C4-2B (cell line): ENCODE measurements at regions not wholly inside any gene's neighbourhood (a gene's known extent, or its start where the extent isn't known, plus 50 kb on each side); places are given as distances from the start of the nearest gene placed in this dataset.

Experiments
- CTCF ChIP-seq: fragments of 450-650 bp; conservative IDR thresholded peaks from 2 replicates; pipeline ENCODE4 v1.5.1; 2017; ENCODE audit warnings: mild to moderate bottlenecking
- ZFX ChIP-seq: fragments of 450-650 bp; IDR thresholded peaks from 2 replicates; pipeline ENCODE4 v1.6.1; 2017

DNA sequence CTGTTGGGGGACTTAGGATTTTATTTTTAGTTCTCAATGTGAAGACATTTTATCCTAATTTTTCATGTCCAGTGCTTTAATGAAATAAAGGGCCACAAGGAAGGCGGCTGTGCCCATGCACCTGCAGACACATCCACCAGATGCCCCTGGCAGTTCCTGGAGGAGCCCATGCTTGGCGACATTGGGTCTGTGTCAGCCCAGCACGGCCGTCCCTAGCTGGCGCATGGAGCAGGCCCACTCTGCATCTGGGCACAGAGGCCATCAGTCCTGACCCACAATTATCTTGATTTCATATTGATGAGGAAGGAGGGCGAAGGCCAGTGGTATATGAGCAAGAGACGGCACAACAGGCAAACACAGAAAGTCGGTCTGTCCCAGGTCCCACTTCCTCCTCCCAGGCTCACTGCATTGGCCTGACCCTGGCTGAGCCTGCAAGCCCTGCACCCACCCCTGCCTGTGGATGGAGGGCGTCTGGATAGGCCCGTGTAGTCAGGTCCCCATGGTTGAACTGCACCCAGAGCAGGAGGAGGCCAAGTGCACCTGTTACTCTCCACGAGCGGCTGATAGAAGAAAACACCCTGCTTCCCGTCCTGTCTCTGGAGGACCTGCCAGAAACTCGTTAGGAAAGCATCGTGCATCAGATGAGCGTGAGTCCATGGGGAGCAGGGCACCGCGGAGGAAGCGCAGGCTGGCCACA lies 296.9 kb downstream of the BRD1 start:
- TF ChIP-seq CTCF (no peak), ZFX (no peak)
